H1 (cell line): ENCODE measurements at regions not wholly inside any gene's neighbourhood (a gene's known extent, or its start where the extent isn't known, plus 50 kb on each side); places are given as distances from the start of the nearest gene placed in this dataset.

Experiments
- CTCF ChIA-PET: fragments of 300-600 bp; sonication (Branson Sonifier 250); formaldehyde crosslinking; loops from one replicate; lab custom pipeline; 2021; ENCODE audit not compliant: partially characterized antibody; lab: Charles Lee
- POLR2A ChIA-PET: fragments of 300-600 bp; sonication (Branson Sonifier 250); formaldehyde crosslinking; loops from one replicate; lab custom pipeline; 2021; ENCODE audit warnings: inconsistent platforms; ENCODE audit not compliant: partially characterized antibody; lab: Charles Lee
- DNase-seq, 2 experiments: peaks; one replicate each; pipeline versions ENCODE4 v3.0.0 to v3.0.0-alpha.2; 2010 to 2022; ENCODE audit warnings: low spot score in 2 of 2, low read depth in 1 of 2, mixed read lengths in 1 of 2
- FAIRE-seq: peaks from 2 replicates; lab custom pipeline; 2011; peaks lifted over from hg19 to GRCh38; lab: Jason Lieb, UNC
- H2AFZ ChIP-seq: 2 replicates; pipeline ENCODE4 v1.8.1; 2012; ENCODE audit warnings: low read length, inconsistent platforms
- H2AK5ac ChIP-seq: 2 replicates; pipeline ENCODE4 v1.6.1; 2013; ENCODE audit warnings: low read depth, low read length
- H2BK120ac ChIP-seq: replicated peaks from 2 replicates; pipeline ENCODE3; 2013; ENCODE audit warnings: low read depth, low read length, inconsistent platforms
- H2BK12ac ChIP-seq: 2 replicates; pipeline ENCODE4 v1.6.1; 2013; ENCODE audit warnings: low read depth, low read length
- H2BK15ac ChIP-seq: 2 replicates; pipeline ENCODE4 v1.6.1; 2013; ENCODE audit warnings: low read length
- H2BK20ac ChIP-seq: 2 replicates; pipeline ENCODE4 v1.6.1; 2013; ENCODE audit warnings: low read length
- H2BK5ac ChIP-seq: 2 replicates; pipeline ENCODE4 v1.6.1; 2013; ENCODE audit warnings: low read depth, low read length
- H3K14ac ChIP-seq: 2 replicates; pipeline ENCODE4 v1.6.1; 2013; ENCODE audit warnings: inconsistent platforms; ENCODE audit not compliant: insufficient read length
- H3K18ac ChIP-seq: 2 replicates; pipeline ENCODE4 v1.6.1; 2013; ENCODE audit warnings: low read length; ENCODE audit errors: extremely low read depth
- H3K23ac ChIP-seq: 2 replicates; pipeline ENCODE4 v1.6.1; 2013; ENCODE audit warnings: inconsistent platforms; ENCODE audit not compliant: insufficient read length
- H3K23me2 ChIP-seq: 2 replicates; pipeline ENCODE4 v1.6.1; 2013; ENCODE audit warnings: low read depth, low read length
- H3K27ac ChIP-seq: 2 replicates; pipeline ENCODE4 v1.6.1; 2011; ENCODE audit warnings: low read depth, low read length, inconsistent platforms
- H3K27me3 ChIP-seq, 4 experiments: replicated peaks in 1 of 4; 1 replicate in 1 of 4; 2 replicates in 3 of 4; pipeline versions ENCODE4 v1.6.1 to v1.8.1; 2011 to 2013; ENCODE audit warnings: low read length in 3 of 4, mild to moderate bottlenecking in 3 of 4, inconsistent platforms in 2 of 4, mixed read lengths in 2 of 4, moderate library complexity in 1 of 4; ENCODE audit not compliant: control insufficient read depth in 3 of 4, insufficient read depth in 3 of 4; ENCODE audit errors: extremely low read depth in 1 of 4
- H3K36me3 ChIP-seq, 4 experiments: 2 replicates each; pipeline versions ENCODE4 v1.6.1 to v1.8.1; 2011 to 2013; ENCODE audit warnings: mild to moderate bottlenecking in 4 of 4, low read length in 3 of 4, moderate library complexity in 2 of 4, control low read depth in 1 of 4, inconsistent platforms in 1 of 4; ENCODE audit not compliant: insufficient read depth in 4 of 4, control insufficient read depth in 2 of 4
- H3K4ac ChIP-seq: replicated peaks from 2 replicates; pipeline ENCODE3; 2013; ENCODE audit warnings: low read length, low read depth, mixed read lengths, inconsistent platforms; ENCODE audit not compliant: insufficient read length
- H3K4me1 ChIP-seq, 4 experiments: replicated peaks in 1 of 4; 1 replicate in 1 of 4; 2 replicates in 3 of 4; pipeline versions ENCODE4 v1.6.1 to v1.8.1; 2011 to 2013; ENCODE audit warnings: low read length in 3 of 4, inconsistent platforms in 2 of 4, mixed read lengths in 1 of 4; ENCODE audit not compliant: insufficient read depth in 4 of 4, control insufficient read depth in 3 of 4
- H3K4me2 ChIP-seq, 2 experiments: 2 replicates each; pipeline versions ENCODE4 v1.6.1 to v1.8.1; 2011 to 2013; ENCODE audit warnings: low read depth in 2 of 2, low read length in 2 of 2, control low read depth in 1 of 2, inconsistent platforms in 1 of 2, mild to moderate bottlenecking in 1 of 2; ENCODE audit not compliant: insufficient read depth in 1 of 2
- H3K4me3 ChIP-seq, 4 experiments: fragments of 200-600, 300-600 bp in 1 of 4; sonication (generic), shearing (Covaris generic), sonication (Bioruptor Twin) in 1 of 4; 2 replicates each; pipeline versions ENCODE4 v1.5.1 to v1.8.1; 2011 to 2016; ENCODE audit warnings: low read length in 4 of 4, low read depth in 3 of 4, control low read depth in 2 of 4, inconsistent platforms in 2 of 4, mild to moderate bottlenecking in 2 of 4, mixed read lengths in 1 of 4, moderate library complexity in 1 of 4; ENCODE audit not compliant: insufficient read depth in 2 of 4; ENCODE audit errors: extremely low read depth in 1 of 4
- H3K56ac ChIP-seq: replicated peaks from 2 replicates; pipeline ENCODE3; 2013; ENCODE audit warnings: low read depth, mild to moderate bottlenecking, mixed read lengths, low read length, inconsistent platforms; ENCODE audit not compliant: insufficient read length
- H3K79me1 ChIP-seq: 2 replicates; pipeline ENCODE4 v1.6.1; 2013; ENCODE audit warnings: low read depth, low read length, control low read depth
- H3K79me2 ChIP-seq, 2 experiments: 2 replicates each; pipeline versions ENCODE4 v1.6.1 to v1.8.1; 2012 to 2013; ENCODE audit warnings: low read length in 2 of 2, mild to moderate bottlenecking in 2 of 2, inconsistent platforms in 1 of 2; ENCODE audit not compliant: insufficient read depth in 2 of 2, control insufficient read depth in 1 of 2
- H3K9ac ChIP-seq, 4 experiments: replicated peaks in 1 of 4; 1 replicate in 1 of 4; 2 replicates in 3 of 4; pipeline versions ENCODE4 v1.6.1 to v1.8.1; 2011 to 2013; ENCODE audit warnings: low read depth in 3 of 4, low read length in 3 of 4, control low read depth in 2 of 4, mild to moderate bottlenecking in 2 of 4, moderate library complexity in 2 of 4, inconsistent platforms in 1 of 4; ENCODE audit errors: extremely low read depth in 1 of 4
- H3K9me3 ChIP-seq, 2 experiments: 2 replicates each; pipeline versions ENCODE4 v1.6.1 to v1.8.1; 2012 to 2013; ENCODE audit warnings: mild to moderate bottlenecking in 2 of 2, moderate library complexity in 2 of 2, control low read depth in 1 of 2, inconsistent platforms in 1 of 2, low read depth in 1 of 2, low read length in 1 of 2, mixed read lengths in 1 of 2; ENCODE audit not compliant: insufficient read depth in 2 of 2
- H4K20me1 ChIP-seq, 2 experiments: replicated peaks in 1 of 2; 2 replicates each; pipeline versions ENCODE3 to v1.8.1; 2011 to 2013; ENCODE audit warnings: inconsistent platforms in 2 of 2, low read length in 2 of 2, mild to moderate bottlenecking in 1 of 2; ENCODE audit not compliant: insufficient read depth in 2 of 2, control insufficient read depth in 1 of 2
- H4K5ac ChIP-seq: 2 replicates; pipeline ENCODE4 v1.6.1; 2013; ENCODE audit warnings: low read length, low read depth, mixed read lengths, inconsistent platforms; ENCODE audit not compliant: insufficient read length
- H4K8ac ChIP-seq: 2 replicates; pipeline ENCODE4 v1.8.0; 2013; ENCODE audit warnings: mild to moderate bottlenecking, moderate library complexity, low read length, inconsistent platforms; ENCODE audit not compliant: insufficient read depth; ENCODE audit errors: extremely low read depth
- H4K91ac ChIP-seq: replicated peaks from 2 replicates; pipeline ENCODE3; 2013; ENCODE audit warnings: low read length, mixed read lengths, inconsistent platforms; ENCODE audit not compliant: insufficient read length
- BRCA1 ChIP-seq: IDR thresholded peaks from 2 replicates; pipeline ENCODE4 v1.6.1; 2012; ENCODE audit warnings: low read depth, low read length, improper control_type of control experiment
- CREB1 ChIP-seq: IDR thresholded peaks from 2 replicates; pipeline ENCODE4 v1.6.1; 2012; ENCODE audit warnings: inconsistent platforms
- HDAC2 ChIP-seq, 2 experiments: fragments of 300-600 bp in 1 of 2; sonication (generic) in 1 of 2; IDR thresholded peaks; 2 replicates each; pipeline ENCODE4 v1.6.1; 2011 to 2012; ENCODE audit warnings: low read depth in 2 of 2, low read length in 2 of 2, mild to moderate bottlenecking in 2 of 2, moderate library complexity in 2 of 2, borderline replicate concordance in 1 of 2, inconsistent platforms in 1 of 2
- SIN3A ChIP-seq, 2 experiments: IDR thresholded peaks in 1 of 2; conservative IDR thresholded peaks in 1 of 2; 2 replicates each; pipeline ENCODE4 v1.6.1; 2011 to 2012; ENCODE audit warnings: low read length in 2 of 2, improper control_type of control experiment in 1 of 2, low read depth in 1 of 2, mild to moderate bottlenecking in 1 of 2
- TAF7 ChIP-seq: optimal IDR thresholded peaks from 2 replicates; pipeline ENCODE3; 2011; ENCODE audit warnings: low read depth, mild to moderate bottlenecking, inconsistent platforms, low read length, moderate library complexity, borderline replicate concordance
- YY1 ChIP-seq: IDR thresholded peaks from 2 replicates; pipeline ENCODE4 v1.6.1; 2011; ENCODE audit warnings: low read depth, mild to moderate bottlenecking, low read length
- WGBS, 2 experiments: shearing (Covaris generic) in 1 of 2; methylation state at CpG; one replicate each; pipeline versions ENCODE4 v1.1.6 to v1.1.7; 2013 to 2015; ENCODE audit warnings: low lambda C conversion rate in 2 of 2, mixed read lengths in 2 of 2, inconsistent platforms in 1 of 2, low coverage in 1 of 2, missing lambda C conversion rate in 1 of 2; ENCODE audit not compliant: insufficient replicate concordance in 2 of 2, insufficient coverage in 1 of 2, insufficient read length in 1 of 2; ENCODE audit errors: extremely low coverage in 1 of 2, missing lambda C conversion rate in 1 of 2; 5-methylcytosine and 5-hydroxymethylcytosine counted together
- TF ChIP-seq, protein P1 (sequence below), 3 experiments: IDR thresholded peaks; 1 replicate in 2 of 3; 2 replicates in 1 of 3; pipeline versions ENCODE4 v1.5.1 to v1.6.1; 2011; ENCODE audit warnings: low read length in 3 of 3, mild to moderate bottlenecking in 3 of 3, inconsistent platforms in 2 of 3, low read depth in 1 of 3, moderate library complexity in 1 of 3; ENCODE audit not compliant: insufficient read depth in 1 of 3; ENCODE audit errors: control extremely low read depth in 1 of 3

DNA sequence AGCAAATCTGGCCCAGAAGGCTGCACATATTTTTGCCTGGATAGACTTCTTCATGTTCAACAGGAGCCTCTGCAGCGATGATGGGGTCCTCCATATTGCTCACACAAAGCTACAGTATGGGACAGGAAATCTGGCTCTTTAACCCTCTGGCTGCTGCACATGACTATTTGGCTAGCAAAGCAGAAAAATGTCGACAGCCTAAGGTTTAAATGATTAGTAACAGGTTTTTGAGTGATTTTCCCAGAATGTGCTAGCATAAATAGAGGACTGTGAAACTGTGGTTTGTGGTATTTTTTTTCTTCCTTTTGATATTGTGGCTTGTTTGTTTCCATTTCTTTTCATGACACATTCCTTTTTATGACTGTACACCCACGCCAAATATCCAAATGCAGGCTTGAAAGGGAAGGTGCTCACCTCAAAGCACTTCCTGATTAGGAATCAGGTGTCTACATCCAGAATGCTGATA lies 120.2 kb upstream of the GK2 start:
- ChIA-PET CTCF (no interaction called here), POLR2A (no interaction called here)
- Histone ChIP-seq H4K5ac (no peak overlapping the region), H2BK20ac (no peak overlapping the region), H4K91ac (no peak overlapping the region), H2BK15ac (no peak overlapping the region), H3K23ac (no peak overlapping the region), H2BK120ac (no peak overlapping the region), H3K79me2 (no peaks in the 10 kb centered on the region), H3K4me2 (no peak overlapping the region), H4K20me1 (no peaks in the 10 kb centered on the region), H3K27ac (no peak overlapping the region), H3K23me2 (no peaks in the 10 kb centered on the region), H2AFZ (no peak overlapping the region), H3K4ac (no peak overlapping the region), H3K9me3 (no peaks in the 10 kb centered on the region), H3K14ac (no peak overlapping the region), H2AK5ac (no peak overlapping the region), H3K56ac (no peak overlapping the region), H3K27me3 (no peaks in the 10 kb centered on the region), H2BK12ac (no peak overlapping the region), H3K9ac (no peak overlapping the region), H4K8ac (no peak overlapping the region; the same call in 1 of the 2 replicates), H3K36me3 (no peaks in the 10 kb centered on the region), H3K79me1 (no peaks in the 10 kb centered on the region), H3K4me3 (no peak overlapping the region), H2BK5ac (no peak overlapping the region), H3K4me1 (no peaks in the 10 kb centered on the region), H3K18ac (no peak overlapping the region)
- DNase-seq, result no peak
- 94% methylated on average over 3 of the region's 3 CpGs; no CpG with 5 or more reads in 1 of the 2 experiments for WGBS, 2 experiments
- no peak for FAIRE-seq
- TF ChIP-seq TAF7 (no peak), SIN3A (conservative IDR thresholded peaks at IDR 0.05 in 1 of 2, IDR thresholded peaks at IDR 0.05 in 1 of 2; ENCODE audit: low read depth in 1 of 2, low read length in 2 of 2) (no peak), CREB1 (no peak), BRCA1 (no peak), YY1 (no peak), HDAC2 (IDR thresholded peaks at IDR 0.05; ENCODE audit: borderline replicate concordance in 1 of 2, low read depth in 2 of 2, low read length in 2 of 2) (no peak)
- TF ChIP-seq, protein P1, sequence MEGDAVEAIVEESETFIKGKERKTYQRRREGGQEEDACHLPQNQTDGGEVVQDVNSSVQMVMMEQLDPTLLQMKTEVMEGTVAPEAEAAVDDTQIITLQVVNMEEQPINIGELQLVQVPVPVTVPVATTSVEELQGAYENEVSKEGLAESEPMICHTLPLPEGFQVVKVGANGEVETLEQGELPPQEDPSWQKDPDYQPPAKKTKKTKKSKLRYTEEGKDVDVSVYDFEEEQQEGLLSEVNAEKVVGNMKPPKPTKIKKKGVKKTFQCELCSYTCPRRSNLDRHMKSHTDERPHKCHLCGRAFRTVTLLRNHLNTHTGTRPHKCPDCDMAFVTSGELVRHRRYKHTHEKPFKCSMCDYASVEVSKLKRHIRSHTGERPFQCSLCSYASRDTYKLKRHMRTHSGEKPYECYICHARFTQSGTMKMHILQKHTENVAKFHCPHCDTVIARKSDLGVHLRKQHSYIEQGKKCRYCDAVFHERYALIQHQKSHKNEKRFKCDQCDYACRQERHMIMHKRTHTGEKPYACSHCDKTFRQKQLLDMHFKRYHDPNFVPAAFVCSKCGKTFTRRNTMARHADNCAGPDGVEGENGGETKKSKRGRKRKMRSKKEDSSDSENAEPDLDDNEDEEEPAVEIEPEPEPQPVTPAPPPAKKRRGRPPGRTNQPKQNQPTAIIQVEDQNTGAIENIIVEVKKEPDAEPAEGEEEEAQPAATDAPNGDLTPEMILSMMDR (IDR thresholded peaks at IDR 0.05; ENCODE audit: control extremely low read depth in 1 of 3, insufficient read depth in 1 of 3, low read depth in 1 of 3, low read length in 3 of 3), result no peak
